ENCODE measurements at regions not wholly inside any gene's neighbourhood (a gene's known extent, or its start where the extent isn't known, plus 50 kb on each side); places are given as distances from the start of the nearest gene placed in this dataset.
A peak's percentile ranks its signal among the peaks of the same experiment; 100 is the strongest.

GRCh38 chr5:58040044-58040443 lies 419.8 kb downstream of the PLK2 start:
- Histone ChIP-seq H3K27ac (no peak overlapping the region), H3K4me3 (no peak overlapping the region), H3K36me3 (no peaks in the 10 kb centered on the region), H3K9me3 (no peaks in the 10 kb centered on the region), H3K4me1 (no peaks in the 10 kb centered on the region), H3K27me3 (no peaks in the 10 kb centered on the region)
- DNase-seq (no peak), ATAC-seq (ENCODE audit: low FRiP score in 2 of 2) (no peak)
- WGBS, 2 donors = 51 to 55% methylated on average over 2 of the region's 2 CpGs
- TF ChIP-seq POLR2A (IDR thresholded peaks at IDR 0.05) (no peak), POLR2AphosphoS5 (IDR thresholded peaks at IDR 0.05) (no peak), CTCF (IDR thresholded peaks at IDR 0.05) (no peak)

GRCh38 chr5:58037899-58038298 lies 422.0 kb downstream of the PLK2 start:
- no peak overlapping the region for H3K27ac ChIP-seq
- H3K27me3 ChIP-seq = no peaks in the 10 kb centered on the region
- TF ChIP-seq CTCF (IDR thresholded peaks at IDR 0.05) (no peak), POLR2A (IDR thresholded peaks at IDR 0.05) (no peak), EP300 (IDR thresholded peaks at IDR 0.05) (no peak), POLR2AphosphoS5 (IDR thresholded peaks at IDR 0.05) (no peak)
- no peaks in the 10 kb centered on the region for H3K9me3 ChIP-seq
- ATAC-seq (ENCODE audit: low FRiP score in 2 of 2) = no peak
- no peaks in the 10 kb centered on the region for H3K36me3 ChIP-seq
- 92 to 97% methylated on average over 3 of the region's 3 CpGs for WGBS, 2 donors
- no peaks in the 10 kb centered on the region for H3K4me1 ChIP-seq
- DNase-seq = no peak
- no peak overlapping the region for H3K4me3 ChIP-seq

- H3K4me3 ChIP-seq = no peak overlapping the region
- TF ChIP-seq POLR2A (IDR thresholded peaks at IDR 0.05) (no peak), POLR2AphosphoS5 (IDR thresholded peaks at IDR 0.05) (no peak), CTCF (IDR thresholded peaks at IDR 0.05) (no peak), EP300 (IDR thresholded peaks at IDR 0.05) (no peak)
- no peak overlapping the region for H3K27ac ChIP-seq
- H3K4me1 ChIP-seq = peaks cover 0 to 9% (median 0%) of the 10 kb centered on the region in 4 donors
- no peaks in the 10 kb centered on the region for H3K27me3 ChIP-seq
- DNase-seq = no peak
- ATAC-seq (ENCODE audit: low FRiP score in 2 of 2) = no peak
- no peaks in the 10 kb centered on the region for H3K36me3 ChIP-seq
- H3K9me3 ChIP-seq = no peaks in the 10 kb centered on the region
- 65 to 100% methylated on average over 1 of the region's 1 CpG for WGBS, 2 donors
Observed at GRCh38 chr5:58025809-58026208, 434.1 kb downstream of the PLK2 start.

- TF ChIP-seq POLR2AphosphoS5 (IDR thresholded peaks at IDR 0.05) = no peak
- TF ChIP-seq CTCF (IDR thresholded peaks at IDR 0.05) = no peak
- TF ChIP-seq EP300 (IDR thresholded peaks at IDR 0.05) = no peak
- no peak for TF ChIP-seq POLR2A (IDR thresholded peaks at IDR 0.05)
- ATAC-seq (ENCODE audit: low FRiP score in 2 of 2) (no peak), DNase-seq (no peak)
- Histone ChIP-seq H3K36me3 (no peaks in the 10 kb centered on the region), H3K4me1 (peaks cover 8 to 9% (median 9%) of the 10 kb centered on the region in 4 donors), H3K27me3 (no peaks in the 10 kb centered on the region), H3K27ac (no peak overlapping the region), H3K4me3 (no peak overlapping the region), H3K9me3 (no peaks in the 10 kb centered on the region)
- WGBS, 2 donors = 55 to 60% methylated on average over 1 of the region's 1 CpG
Observed at GRCh38 chr5:58024151-58024550, 435.7 kb downstream of the PLK2 start.

- no peak overlapping the region for H3K27ac ChIP-seq
- ATAC-seq (ENCODE audit: low FRiP score in 2 of 2) (peak in 1 of 2 donors; percentile 70), DNase-seq (no peak)
- H3K36me3 ChIP-seq = no peaks in the 10 kb centered on the region
- H3K4me3 ChIP-seq = no peak overlapping the region
- TF ChIP-seq CTCF (IDR thresholded peaks at IDR 0.05) = no peak
- TF ChIP-seq POLR2A (IDR thresholded peaks at IDR 0.05) = no peak
- no peak for TF ChIP-seq POLR2AphosphoS5 (IDR thresholded peaks at IDR 0.05)
- TF ChIP-seq EP300 (IDR thresholded peaks at IDR 0.05) = no peak
- H3K27me3 ChIP-seq = no peaks in the 10 kb centered on the region
- peaks cover 8 to 12% (median 9%) of the 10 kb centered on the region in 4 donors for H3K4me1 ChIP-seq
- no peaks in the 10 kb centered on the region for H3K9me3 ChIP-seq
- 47 to 48% methylated on average over 2 of the region's 2 CpGs for WGBS, 2 donors
Observed at GRCh38 chr5:58022055-58022454, 437.8 kb downstream of the PLK2 start.
